Glutamatergic neuron (in vitro differentiated cells): ENCODE measurements at regions not wholly inside any gene's neighbourhood (a gene's known extent, or its start where the extent isn't known, plus 50 kb on each side); places are given as distances from the start of the nearest gene placed in this dataset.
"Not testable (repeated sequence)": the region's sequence is repeated elsewhere in the genome, so short reads cannot be mapped to it uniquely, and the experiment has no call there.

Experiments used
- DNase-seq: peaks from one replicate; pipeline ENCODE4 v3.0.0; 2022
- H3K27ac Mint-ChIP-seq: one replicate; pipeline ENCODE4 v1.8.0; 2020; ENCODE audit warnings: mild to moderate bottlenecking, mixed read lengths, inconsistent platforms; ENCODE audit not compliant: unreplicated experiment
- H3K27me3 Mint-ChIP-seq: one replicate; pipeline ENCODE4 v1.8.0; 2020; ENCODE audit warnings: mild to moderate bottlenecking, moderate library complexity, mixed read lengths, inconsistent platforms; ENCODE audit not compliant: unreplicated experiment
- H3K36me3 Mint-ChIP-seq: one replicate; pipeline ENCODE4 v1.8.0; 2020; ENCODE audit warnings: mild to moderate bottlenecking, mixed read lengths, inconsistent platforms; ENCODE audit not compliant: unreplicated experiment
- H3K4me1 Mint-ChIP-seq: one replicate; pipeline ENCODE4 v1.8.0; 2020; ENCODE audit warnings: mild to moderate bottlenecking, low read depth, mixed read lengths, inconsistent platforms; ENCODE audit not compliant: unreplicated experiment
- H3K4me3 Mint-ChIP-seq: one replicate; pipeline ENCODE4 v1.8.0; 2020; ENCODE audit warnings: mild to moderate bottlenecking, mixed read lengths, inconsistent platforms; ENCODE audit not compliant: unreplicated experiment
- H3K9me3 Mint-ChIP-seq: one replicate; pipeline ENCODE4 v1.8.0; 2020; ENCODE audit warnings: mild to moderate bottlenecking, moderate library complexity, mixed read lengths, inconsistent platforms; ENCODE audit not compliant: unreplicated experiment
- TF ChIP-seq, protein P1 (sequence below): fragments of 200-600 bp; sonication (generic); IDR thresholded peaks from one replicate; pipeline ENCODE4 v1.5.0; 2021; ENCODE audit not compliant: partially characterized antibody, unreplicated experiment

DNA sequence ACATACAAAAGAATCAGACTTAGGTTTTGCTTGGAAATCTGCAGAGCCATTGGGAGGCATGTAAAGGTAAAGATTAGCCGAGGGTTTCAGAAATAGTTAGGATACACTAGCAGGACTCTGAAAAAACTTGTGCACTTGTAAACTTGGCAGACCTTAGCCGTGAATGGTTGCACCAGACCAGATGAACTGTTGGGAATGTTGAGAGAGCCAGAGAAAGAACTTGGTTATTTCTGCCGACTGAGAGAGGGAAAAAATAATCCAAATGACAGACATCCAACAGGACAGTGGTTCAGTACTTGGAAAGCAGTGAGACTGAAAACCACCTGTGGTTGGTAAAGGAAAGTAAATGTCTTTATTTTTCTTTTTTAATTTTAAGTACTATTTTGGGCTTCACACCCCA, 222.5 kb upstream of the DDHD1 start:
- no peaks in the 10 kb centered on the region for H3K27me3 Mint-ChIP-seq
- H3K36me3 Mint-ChIP-seq: no peaks in the 10 kb centered on the region
- H3K27ac Mint-ChIP-seq: no peak overlapping the region
- no peak for DNase-seq
- no peak overlapping the region for H3K4me3 Mint-ChIP-seq
- TF ChIP-seq, protein P1, sequence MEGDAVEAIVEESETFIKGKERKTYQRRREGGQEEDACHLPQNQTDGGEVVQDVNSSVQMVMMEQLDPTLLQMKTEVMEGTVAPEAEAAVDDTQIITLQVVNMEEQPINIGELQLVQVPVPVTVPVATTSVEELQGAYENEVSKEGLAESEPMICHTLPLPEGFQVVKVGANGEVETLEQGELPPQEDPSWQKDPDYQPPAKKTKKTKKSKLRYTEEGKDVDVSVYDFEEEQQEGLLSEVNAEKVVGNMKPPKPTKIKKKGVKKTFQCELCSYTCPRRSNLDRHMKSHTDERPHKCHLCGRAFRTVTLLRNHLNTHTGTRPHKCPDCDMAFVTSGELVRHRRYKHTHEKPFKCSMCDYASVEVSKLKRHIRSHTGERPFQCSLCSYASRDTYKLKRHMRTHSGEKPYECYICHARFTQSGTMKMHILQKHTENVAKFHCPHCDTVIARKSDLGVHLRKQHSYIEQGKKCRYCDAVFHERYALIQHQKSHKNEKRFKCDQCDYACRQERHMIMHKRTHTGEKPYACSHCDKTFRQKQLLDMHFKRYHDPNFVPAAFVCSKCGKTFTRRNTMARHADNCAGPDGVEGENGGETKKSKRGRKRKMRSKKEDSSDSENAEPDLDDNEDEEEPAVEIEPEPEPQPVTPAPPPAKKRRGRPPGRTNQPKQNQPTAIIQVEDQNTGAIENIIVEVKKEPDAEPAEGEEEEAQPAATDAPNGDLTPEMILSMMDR: no peak
- H3K9me3 Mint-ChIP-seq: no peaks in the 10 kb centered on the region
- no peaks in the 10 kb centered on the region for H3K4me1 Mint-ChIP-seq

DNA sequence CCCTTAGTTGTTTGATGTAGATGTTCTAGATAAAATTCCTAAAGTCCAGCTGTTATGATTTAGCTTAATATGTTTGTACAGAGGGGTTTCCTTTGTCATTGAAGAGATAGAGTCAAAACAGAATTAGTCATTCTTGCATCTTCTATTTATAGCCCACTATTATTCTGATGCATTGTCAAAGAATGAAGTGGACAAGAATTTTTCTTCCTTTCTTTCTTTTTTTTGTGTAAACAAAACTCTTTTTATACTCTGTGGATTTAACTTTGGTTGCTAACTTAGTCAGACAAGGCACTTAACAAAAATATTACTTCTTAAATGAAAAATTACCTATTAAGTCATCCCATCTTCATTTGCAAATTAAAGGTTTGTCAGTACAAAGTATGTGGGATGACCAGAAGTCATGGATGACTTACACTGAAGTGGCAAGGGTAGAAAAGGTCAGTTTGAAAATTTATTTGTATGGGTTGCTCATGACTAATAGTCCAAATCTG, 215.6 kb upstream of the DDHD1 start:
- H3K4me1 Mint-ChIP-seq: no peaks in the 10 kb centered on the region
- DNase-seq: no peak
- TF ChIP-seq, protein P1: no peak
- no peaks in the 10 kb centered on the region for H3K36me3 Mint-ChIP-seq
- no peak overlapping the region for H3K27ac Mint-ChIP-seq
- no peaks in the 10 kb centered on the region for H3K9me3 Mint-ChIP-seq
- no peaks in the 10 kb centered on the region for H3K27me3 Mint-ChIP-seq
- H3K4me3 Mint-ChIP-seq: no peak overlapping the region

DNA sequence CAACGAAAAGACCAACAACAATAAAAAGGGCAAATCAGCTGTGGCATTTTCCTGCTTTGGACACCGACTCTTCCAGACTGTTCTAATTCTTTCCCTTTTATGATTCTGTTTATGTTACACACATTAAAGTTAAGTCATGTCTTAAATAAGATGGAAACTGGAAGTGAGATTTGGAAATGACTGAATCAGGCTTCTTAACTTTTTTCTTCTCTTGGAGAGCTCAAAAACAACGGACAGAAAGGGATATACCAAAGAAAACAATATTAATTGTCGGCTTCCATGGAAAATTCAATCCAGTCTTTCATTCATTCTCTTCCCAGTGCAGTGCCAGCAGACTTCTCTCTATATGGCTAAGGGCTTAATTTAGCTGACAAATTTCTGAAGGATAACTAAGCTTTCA, 214.9 kb upstream of the DDHD1 start:
- TF ChIP-seq, protein P1: no peak
- Mint-ChIP-seq H3K27me3 (peaks cover 2% of the 10 kb centered on the region), H3K4me3 (no peak overlapping the region), H3K36me3 (peaks cover 4% of the 10 kb centered on the region), H3K27ac (no peak overlapping the region), H3K9me3 (no peaks in the 10 kb centered on the region), H3K4me1 (no peaks in the 10 kb centered on the region)
- DNase-seq: no peak

DNA sequence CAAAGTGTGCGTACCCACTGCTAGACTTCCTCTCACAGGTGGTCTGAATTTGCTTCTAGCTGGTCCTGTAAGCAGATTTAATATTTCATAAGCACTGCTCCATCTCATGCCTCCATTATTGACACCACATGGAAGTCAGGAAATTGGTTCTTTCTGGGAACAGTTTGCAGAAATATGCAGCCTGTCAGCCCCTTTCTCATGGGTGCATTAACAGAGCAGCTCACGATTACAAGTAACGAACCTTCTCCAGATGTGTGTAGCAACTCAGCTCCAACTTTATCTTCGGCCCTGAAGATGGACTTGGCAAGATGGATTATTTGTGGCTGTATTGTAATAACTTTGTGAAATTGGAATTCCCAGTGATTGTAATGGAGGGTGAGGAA, 214.5 kb upstream of the DDHD1 start:
- TF ChIP-seq, protein P1: no peak
- Mint-ChIP-seq H3K36me3 (peaks cover 8% of the 10 kb centered on the region), H3K27ac (no peak overlapping the region), H3K4me1 (no peaks in the 10 kb centered on the region), H3K27me3 (peaks cover 2% of the 10 kb centered on the region), H3K4me3 (no peak overlapping the region), H3K9me3 (peaks cover 2% of the 10 kb centered on the region)
- DNase-seq: no peak

DNA sequence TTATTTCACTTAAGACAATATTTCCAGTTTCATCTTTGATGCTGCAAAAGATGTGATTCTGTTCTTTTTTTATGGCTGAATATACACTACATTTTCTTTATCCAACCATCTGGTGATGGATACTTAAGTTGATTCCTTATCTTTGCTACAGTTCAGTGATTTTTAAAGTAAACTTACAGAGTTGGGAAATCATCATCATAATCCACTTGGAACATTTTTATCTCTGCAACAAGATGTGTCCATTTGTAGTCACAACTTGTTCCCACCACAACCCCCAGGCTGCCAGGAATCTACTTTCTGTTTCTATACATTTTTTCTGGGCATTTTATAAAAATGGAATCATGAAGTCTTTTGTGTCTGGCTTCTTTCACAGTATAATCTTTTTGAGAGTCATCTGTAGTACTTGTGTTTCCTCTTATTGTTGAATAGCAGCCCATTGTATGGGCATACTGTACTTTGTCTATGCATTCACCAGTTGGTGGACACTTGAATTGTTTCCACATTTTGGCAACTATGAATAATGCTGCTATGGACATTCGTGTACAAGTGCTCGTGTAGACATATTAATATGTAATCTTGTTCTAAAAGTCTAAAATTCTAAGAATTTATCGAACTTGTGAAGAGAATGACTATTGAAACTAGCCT, 212.5 kb upstream of the DDHD1 start:
- DNase-seq: no peak
- H3K36me3 Mint-ChIP-seq: peaks cover 8% of the 10 kb centered on the region
- H3K9me3 Mint-ChIP-seq: peaks cover 4% of the 10 kb centered on the region
- H3K27me3 Mint-ChIP-seq: peaks cover 2% of the 10 kb centered on the region
- H3K4me3 Mint-ChIP-seq: no peak overlapping the region
- H3K4me1 Mint-ChIP-seq: no peaks in the 10 kb centered on the region
- TF ChIP-seq, protein P1: no peak
- H3K27ac Mint-ChIP-seq: no peak overlapping the region

DNA sequence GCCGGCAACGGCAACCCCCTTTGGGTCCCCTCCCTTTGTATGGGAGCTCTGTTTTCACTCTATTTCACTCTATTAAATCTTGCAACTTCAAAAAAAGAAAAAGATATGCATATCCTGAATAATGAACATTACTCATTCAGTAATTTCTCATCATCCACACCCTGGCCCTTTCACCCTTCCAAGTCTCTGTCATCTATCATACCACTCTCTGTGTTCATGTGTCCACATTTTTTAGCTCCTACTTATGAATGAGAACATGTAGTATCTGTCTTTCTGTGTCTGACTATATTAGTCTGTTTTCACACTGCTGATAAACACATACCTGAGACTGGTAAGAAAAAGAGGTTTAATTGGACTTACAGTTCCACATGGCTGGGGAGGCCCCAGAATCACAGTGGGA, 209.8 kb upstream of the DDHD1 start:
- H3K9me3 Mint-ChIP-seq, DNase-seq: not testable (repeated sequence)

More for the DNA sequence above, 209.8 kb upstream of the DDHD1 start:
- not testable (repeated sequence) for H3K27ac Mint-ChIP-seq, H3K27me3 Mint-ChIP-seq, H3K4me1 Mint-ChIP-seq, H3K4me3 Mint-ChIP-seq, H3K36me3 Mint-ChIP-seq
